SK-N-SH treated with all-trans-retinoic acid at 6 μM for 48 hours (cell line): ENCODE measurements at regions not wholly inside any gene's neighbourhood (a gene's known extent, or its start where the extent isn't known, plus 50 kb on each side); places are given as distances from the start of the nearest gene placed in this dataset.

Experiments used
- ATAC-seq: fragments of 200-7000 bp; cut with Tn5 transposase; 3 replicates; pipeline ENCODE4 v1.9.1; 2020; ENCODE audit warnings: mild to moderate bottlenecking, moderate library complexity
- ARNTL ChIP-seq: fragments of 450-650 bp; formaldehyde crosslinking; IDR thresholded peaks from 2 replicates; pipeline ENCODE4 v1.5.0; 2020; ENCODE audit warnings: low read depth, mild to moderate bottlenecking, moderate library complexity, borderline replicate concordance
- BACH2 ChIP-seq: fragments of 250-450 bp; sonication (Bioruptor Pico); IDR thresholded peaks from 2 replicates; pipeline ENCODE4 v1.9.0; 2021; ENCODE audit warnings: mild to moderate bottlenecking, borderline replicate concordance
- CREB5 ChIP-seq: fragments of 250-450 bp; sonication (Bioruptor Pico); IDR thresholded peaks from 2 replicates; pipeline ENCODE4 v1.5.1; 2020; ENCODE audit warnings: low read depth, mild to moderate bottlenecking, moderate library complexity
- CSDC2 ChIP-seq: fragments of 250-450 bp; sonication (Bioruptor Pico); IDR thresholded peaks from 2 replicates; pipeline ENCODE4 v1.5.0; 2020; ENCODE audit warnings: mild to moderate bottlenecking, moderate library complexity
- CSRNP3 ChIP-seq: fragments of 250-450 bp; sonication (Bioruptor Pico); IDR thresholded peaks from 2 replicates; pipeline ENCODE4 v1.5.1; 2021; ENCODE audit warnings: mild to moderate bottlenecking, moderate library complexity
- ESRRG ChIP-seq: fragments of 250-450 bp; sonication (Bioruptor Pico); IDR thresholded peaks from 2 replicates; pipeline ENCODE4 v1.6.1; 2021; ENCODE audit warnings: mild to moderate bottlenecking
- GLIS3 ChIP-seq: fragments of 250-450 bp; sonication (Bioruptor Pico); IDR thresholded peaks from 2 replicates; pipeline ENCODE4 v1.5.0; 2020; ENCODE audit warnings: mild to moderate bottlenecking, moderate library complexity
- ISL1 ChIP-seq: fragments of 250-450 bp; sonication (Bioruptor Pico); IDR thresholded peaks from 2 replicates; pipeline ENCODE4 v2.1.2; 2022; ENCODE audit warnings: mild to moderate bottlenecking, moderate library complexity
- OSR1 ChIP-seq: fragments of 250-450 bp; sonication (Bioruptor Pico); IDR thresholded peaks from 2 replicates; pipeline ENCODE4 v1.8.0; 2022; ENCODE audit warnings: moderate library complexity, mild to moderate bottlenecking, inconsistent platforms
- PATZ1 ChIP-seq: fragments of 250-450 bp; sonication (Bioruptor Pico); IDR thresholded peaks from 2 replicates; pipeline ENCODE4 v1.8.0; 2020; ENCODE audit warnings: mild to moderate bottlenecking, moderate library complexity, borderline replicate concordance
- PPARA ChIP-seq: fragments of 250-450 bp; sonication (Bioruptor Pico); IDR thresholded peaks from 2 replicates; pipeline ENCODE4 v1.5.0; 2020; ENCODE audit warnings: mild to moderate bottlenecking, borderline replicate concordance
- RARB ChIP-seq: fragments of 250-450 bp; sonication (Bioruptor Pico); IDR thresholded peaks from 2 replicates; pipeline ENCODE4 v1.8.0; 2021; ENCODE audit warnings: mild to moderate bottlenecking, moderate library complexity
- SNAI2 ChIP-seq: fragments of 250-450 bp; sonication (Bioruptor Pico); IDR thresholded peaks from 2 replicates; pipeline ENCODE4 v1.5.0; 2020; ENCODE audit warnings: mild to moderate bottlenecking, moderate library complexity
- TCF4 ChIP-seq: fragments of 250-450 bp; sonication (Bioruptor Pico); IDR thresholded peaks from 2 replicates; pipeline ENCODE4 v1.8.0; 2021; ENCODE audit warnings: mild to moderate bottlenecking, moderate library complexity, borderline replicate concordance
- TOX ChIP-seq: fragments of 250-450 bp; sonication (Bioruptor Pico); IDR thresholded peaks from 2 replicates; pipeline ENCODE4 v1.8.0; 2021; ENCODE audit warnings: mild to moderate bottlenecking, moderate library complexity, borderline replicate concordance
- TSHZ2 ChIP-seq: fragments of 250-450 bp; sonication (Bioruptor Pico); IDR thresholded peaks from 2 replicates; pipeline ENCODE4 v1.5.0; 2020; ENCODE audit warnings: mild to moderate bottlenecking, moderate library complexity
- ZC3H10 ChIP-seq: fragments of 250-450 bp; sonication (Bioruptor Pico); IDR thresholded peaks from 2 replicates; pipeline ENCODE4 v1.5.1; 2021; ENCODE audit warnings: mild to moderate bottlenecking, moderate library complexity
- ZFP3 ChIP-seq: fragments of 250-450 bp; sonication (Bioruptor Pico); IDR thresholded peaks from 2 replicates; pipeline ENCODE4 v1.5.0; 2020; ENCODE audit warnings: mild to moderate bottlenecking, moderate library complexity
- ZFP30 ChIP-seq: fragments of 450-650 bp; formaldehyde crosslinking; IDR thresholded peaks from 2 replicates; pipeline ENCODE4 v1.5.0; 2022; ENCODE audit warnings: mild to moderate bottlenecking, moderate library complexity
- ZNF565 ChIP-seq: fragments of 450-650 bp; formaldehyde crosslinking; conservative IDR thresholded peaks from 2 replicates; pipeline ENCODE4 v1.5.0; 2020; ENCODE audit warnings: low read depth, mild to moderate bottlenecking, moderate library complexity
- ZNF8 ChIP-seq: fragments of 450-650 bp; formaldehyde crosslinking; IDR thresholded peaks from 2 replicates; pipeline ENCODE4 v1.5.0; 2020; ENCODE audit warnings: mild to moderate bottlenecking, moderate library complexity

GRCh38 chr5:53259176-53259575, 149.6 kb upstream of the MOCS2 start:
- no peak for ATAC-seq
- TF ChIP-seq ESRRG (CRISPR knock-in tag) = no peak
- no peak for TF ChIP-seq CSRNP3 (CRISPR knock-in tag)
- TF ChIP-seq RARB (CRISPR knock-in tag) = no peak
- TF ChIP-seq ZNF565 (CRISPR knock-in tag) = no peak
- TF ChIP-seq PPARA = no peak
- TF ChIP-seq SNAI2 (CRISPR knock-in tag) = no peak
- no peak for TF ChIP-seq PATZ1 (CRISPR knock-in tag)
- TF ChIP-seq CREB5 (CRISPR knock-in tag) = no peak
- no peak for TF ChIP-seq TSHZ2
- TF ChIP-seq ZFP30 = no peak
- TF ChIP-seq ISL1 (CRISPR knock-in tag) = no peak
- TF ChIP-seq TOX = no peak
- TF ChIP-seq ZNF8 (CRISPR knock-in tag) = no peak
- no peak for TF ChIP-seq OSR1 (CRISPR knock-in tag)

- no peak for ATAC-seq
- TF ChIP-seq GLIS3 (CRISPR knock-in tag) (no peak), ISL1 (CRISPR knock-in tag) (no peak), CSRNP3 (CRISPR knock-in tag) (no peak), ZC3H10 (CRISPR knock-in tag) (no peak), TOX (no peak), ARNTL (CRISPR knock-in tag) (no peak), ZNF8 (CRISPR knock-in tag) (no peak), RARB (CRISPR knock-in tag) (no peak), CREB5 (CRISPR knock-in tag) (no peak), PATZ1 (CRISPR knock-in tag) (no peak), BACH2 (CRISPR knock-in tag) (no peak), CSDC2 (CRISPR knock-in tag) (no peak), SNAI2 (CRISPR knock-in tag) (no peak), TCF4 (CRISPR knock-in tag) (no peak), TSHZ2 (no peak), ZFP3 (CRISPR knock-in tag) (no peak)
These were observed 150.9 kb upstream of the MOCS2 start for GRCh38 chr5:53260446-53260845.
